ENCODE measurements at regions not wholly inside any gene's neighbourhood (a gene's known extent, or its start where the extent isn't known, plus 50 kb on each side); places are given as distances from the start of the nearest gene placed in this dataset.
"Not testable (repeated sequence)": the region's sequence is repeated elsewhere in the genome, so short reads cannot be mapped to it uniquely, and the experiment has no call there.

DNA sequence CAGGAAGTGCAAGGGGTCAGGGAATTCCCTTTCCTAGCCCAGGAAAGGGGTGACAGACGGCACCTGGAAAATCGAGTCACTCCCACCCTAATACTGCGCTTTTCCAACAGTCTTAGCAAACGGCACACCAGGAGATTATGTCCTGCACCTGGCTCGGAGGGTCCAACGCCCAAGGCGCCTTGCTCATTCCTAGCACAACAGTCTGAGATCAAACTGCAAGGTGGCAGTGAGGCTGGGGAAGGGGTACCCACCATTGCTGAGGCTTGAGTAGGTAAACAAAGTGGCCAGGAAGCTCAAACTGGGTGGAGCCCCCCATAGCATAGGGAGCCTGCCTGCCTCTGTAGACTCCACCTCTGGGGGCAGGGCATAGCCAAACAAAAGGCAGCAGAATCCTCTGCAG lies 618.5 kb upstream of the LRRN3 start:
- intact Hi-C loops (cut with DNase I, micrococcal nuclease); H3K9me3 Mint-ChIP-seq (ENCODE audit: low read depth); H3K4me3 Mint-ChIP-seq; H3K27ac Mint-ChIP-seq; H3K4me1 Mint-ChIP-seq; DNase-seq; H3K36me3 Mint-ChIP-seq (ENCODE audit: low read depth); H3K27me3 Mint-ChIP-seq; CTCF ChIA-PET; ATAC-seq: not testable (repeated sequence)
- POLR2A ChIA-PET = interaction anchor here (0.6 kb wide), 1 partner anchor 507 kb away, joined by 3 read pairs; no protein-coding TSS in a partner anchor

- DNase-seq = no peak
- CTCF ChIA-PET = no interaction called here
- POLR2A ChIA-PET = no interaction called here
- H3K9me3 Mint-ChIP-seq (ENCODE audit: low read depth) = peaks cover 16% of the 10 kb centered on the region
- ATAC-seq = no peak
- H3K27ac Mint-ChIP-seq = no peak overlapping the region
- no peak overlapping the region for H3K4me3 Mint-ChIP-seq
- no peaks in the 10 kb centered on the region for H3K27me3 Mint-ChIP-seq
- no peaks in the 10 kb centered on the region for H3K36me3 Mint-ChIP-seq (ENCODE audit: low read depth)
- intact Hi-C loops (cut with DNase I, micrococcal nuclease) = no loop called here
- H3K4me1 Mint-ChIP-seq = no peaks in the 10 kb centered on the region
These were observed 610.0 kb upstream of the LRRN3 start for GRCh38 chr7:110480964-110481363.

DNA sequence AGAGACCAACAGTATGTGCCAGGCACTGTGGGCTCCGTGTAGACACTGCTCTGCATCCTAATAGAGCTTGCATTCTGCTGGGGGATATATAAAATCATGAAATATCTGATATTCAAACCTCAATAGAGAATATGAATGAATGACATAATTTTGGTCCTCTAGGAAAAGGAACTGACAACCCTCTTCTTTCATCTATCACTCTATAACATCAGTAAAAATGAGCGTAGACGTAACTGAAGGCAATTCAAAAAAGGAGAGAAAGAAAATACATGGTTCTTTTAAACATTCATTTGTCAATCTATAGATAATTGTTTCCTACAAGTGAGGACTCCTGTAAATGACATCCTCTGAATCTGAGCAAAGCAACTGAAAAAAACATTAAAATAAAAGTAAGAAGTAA lies 607.4 kb upstream of the LRRN3 start:
- CTCF ChIA-PET = no interaction called here

GRCh38 chr7:110484356-110484755 lies 606.6 kb upstream of the LRRN3 start:
- H3K27me3 Mint-ChIP-seq = no peaks in the 10 kb centered on the region
- no peak for ATAC-seq
- DNase-seq = no peak
- H3K4me1 Mint-ChIP-seq = no peaks in the 10 kb centered on the region
- intact Hi-C loops (cut with DNase I, micrococcal nuclease) = no loop called here
- H3K9me3 Mint-ChIP-seq (ENCODE audit: low read depth) = peaks cover 9% of the 10 kb centered on the region
- H3K4me3 Mint-ChIP-seq = no peak overlapping the region
- ChIA-PET POLR2A (no interaction called here), CTCF (interaction anchor here (1.1 kb wide), 1 partner anchor 108 kb away, joined by 3 read pairs; no protein-coding TSS in a partner anchor)
- H3K27ac Mint-ChIP-seq = no peak overlapping the region
- no peaks in the 10 kb centered on the region for H3K36me3 Mint-ChIP-seq (ENCODE audit: low read depth)

More for the DNA sequence above, 607.4 kb upstream of the LRRN3 start:
- H3K36me3 Mint-ChIP-seq (ENCODE audit: low read depth) = no peaks in the 10 kb centered on the region
- no peak for DNase-seq
- H3K4me1 Mint-ChIP-seq = no peaks in the 10 kb centered on the region
- H3K9me3 Mint-ChIP-seq (ENCODE audit: low read depth) = peaks cover 16% of the 10 kb centered on the region
- ATAC-seq = no peak
- intact Hi-C loops (cut with DNase I, micrococcal nuclease) = no loop called here
- no peak overlapping the region for H3K27ac Mint-ChIP-seq
- no peaks in the 10 kb centered on the region for H3K27me3 Mint-ChIP-seq
- H3K4me3 Mint-ChIP-seq = no peak overlapping the region
- POLR2A ChIA-PET = no interaction called here

DNA sequence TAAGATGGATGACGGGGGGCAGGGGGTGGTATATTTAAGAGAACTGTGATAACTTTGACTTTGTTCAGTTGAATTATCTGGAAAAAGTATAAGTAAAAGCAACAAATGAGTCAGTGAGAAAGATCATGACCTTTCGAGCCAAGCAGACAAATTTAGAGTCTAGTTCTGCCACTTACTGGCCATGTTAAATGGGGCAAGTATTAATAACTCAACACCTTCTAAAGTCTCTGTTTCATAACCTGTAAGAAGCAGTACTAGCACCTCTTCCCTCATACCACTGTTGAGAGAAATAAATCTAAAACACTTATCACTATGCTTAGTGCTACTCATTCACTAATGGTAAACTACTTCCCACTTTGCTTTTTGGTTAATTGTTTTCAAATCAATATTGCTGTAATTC lies 604.4 kb upstream of the LRRN3 start:
- H3K4me3 Mint-ChIP-seq = no peak overlapping the region
- no peak overlapping the region for H3K27ac Mint-ChIP-seq
- ATAC-seq (no peak), DNase-seq (no peak)
- no peaks in the 10 kb centered on the region for H3K36me3 Mint-ChIP-seq (ENCODE audit: low read depth)
- ChIA-PET CTCF (no interaction called here), POLR2A (no interaction called here)
- H3K4me1 Mint-ChIP-seq = no peaks in the 10 kb centered on the region
- intact Hi-C loops (cut with DNase I, micrococcal nuclease) = no loop called here
- H3K27me3 Mint-ChIP-seq = no peaks in the 10 kb centered on the region
- H3K9me3 Mint-ChIP-seq (ENCODE audit: low read depth) = peaks cover 7% of the 10 kb centered on the region

- Mint-ChIP-seq H3K4me3 (no peak overlapping the region), H3K27ac (no peak overlapping the region), H3K27me3 (no peaks in the 10 kb centered on the region), H3K9me3 (ENCODE audit: low read depth) (no peaks in the 10 kb centered on the region), H3K36me3 (ENCODE audit: low read depth) (no peaks in the 10 kb centered on the region), H3K4me1 (no peaks in the 10 kb centered on the region)
- CTCF ChIA-PET = no interaction called here
- POLR2A ChIA-PET = no interaction called here
- ATAC-seq (no peak), DNase-seq (no peak)
- intact Hi-C loops (cut with DNase I, micrococcal nuclease) = no loop called here
These were observed 588.0 kb upstream of the LRRN3 start for GRCh38 chr7:110502888-110503465.

GRCh38 chr7:110507369-110507768 lies 583.6 kb upstream of the LRRN3 start:
- H3K27me3 Mint-ChIP-seq = no peaks in the 10 kb centered on the region
- DNase-seq (no peak), ATAC-seq (no peak)
- no peak overlapping the region for H3K4me3 Mint-ChIP-seq
- no peak overlapping the region for H3K27ac Mint-ChIP-seq
- no peaks in the 10 kb centered on the region for H3K4me1 Mint-ChIP-seq
- H3K9me3 Mint-ChIP-seq (ENCODE audit: low read depth) = no peaks in the 10 kb centered on the region
- intact Hi-C loops (cut with DNase I, micrococcal nuclease) = no loop called here
- no peaks in the 10 kb centered on the region for H3K36me3 Mint-ChIP-seq (ENCODE audit: low read depth)
- ChIA-PET CTCF (no interaction called here), POLR2A (no interaction called here)

GRCh38 chr7:110507832-110508231 lies 583.1 kb upstream of the LRRN3 start:
- ATAC-seq (no peak), DNase-seq (no peak)
- Mint-ChIP-seq H3K27ac (no peak overlapping the region), H3K27me3 (no peaks in the 10 kb centered on the region), H3K9me3 (ENCODE audit: low read depth) (no peaks in the 10 kb centered on the region), H3K4me3 (no peak overlapping the region), H3K36me3 (ENCODE audit: low read depth) (no peaks in the 10 kb centered on the region), H3K4me1 (no peaks in the 10 kb centered on the region)
- POLR2A ChIA-PET = no interaction called here
- intact Hi-C loops (cut with DNase I, micrococcal nuclease) = no loop called here
- CTCF ChIA-PET = no interaction called here

DNA sequence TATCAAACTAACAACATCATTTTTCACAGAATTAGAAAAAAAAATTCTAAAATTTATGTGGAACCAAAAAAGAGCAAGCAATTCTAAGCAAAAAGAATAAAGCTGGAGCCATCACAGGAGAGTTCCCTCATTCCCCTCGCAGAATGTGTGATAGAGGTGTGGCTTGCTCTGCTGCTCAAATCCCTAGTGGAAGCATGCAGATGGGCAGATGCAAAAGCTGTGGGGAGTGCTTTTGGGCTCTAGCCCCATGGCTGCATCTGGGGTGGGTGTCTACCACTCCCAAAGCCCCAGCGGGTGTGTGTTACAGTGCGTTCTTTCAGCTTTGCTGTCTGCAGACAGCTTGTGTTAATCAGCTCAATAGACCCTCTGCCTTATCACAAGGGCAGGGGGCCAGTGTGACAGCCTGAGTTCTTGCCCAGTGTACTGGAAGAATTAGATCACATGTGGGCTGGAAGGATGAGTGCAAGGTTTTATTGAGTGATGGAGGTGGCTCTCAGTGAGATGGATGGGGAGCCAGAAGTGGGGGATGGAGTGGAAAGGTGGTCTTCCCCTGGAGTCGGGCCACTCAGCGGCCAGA lies 575.9 kb upstream of the LRRN3 start:
- intact Hi-C loops (cut with DNase I, micrococcal nuclease); H3K4me3 Mint-ChIP-seq; H3K27me3 Mint-ChIP-seq; DNase-seq; H3K9me3 Mint-ChIP-seq (ENCODE audit: low read depth); H3K27ac Mint-ChIP-seq; H3K4me1 Mint-ChIP-seq; H3K36me3 Mint-ChIP-seq (ENCODE audit: low read depth); CTCF ChIA-PET; POLR2A ChIA-PET; ATAC-seq: not testable (repeated sequence)

DNA sequence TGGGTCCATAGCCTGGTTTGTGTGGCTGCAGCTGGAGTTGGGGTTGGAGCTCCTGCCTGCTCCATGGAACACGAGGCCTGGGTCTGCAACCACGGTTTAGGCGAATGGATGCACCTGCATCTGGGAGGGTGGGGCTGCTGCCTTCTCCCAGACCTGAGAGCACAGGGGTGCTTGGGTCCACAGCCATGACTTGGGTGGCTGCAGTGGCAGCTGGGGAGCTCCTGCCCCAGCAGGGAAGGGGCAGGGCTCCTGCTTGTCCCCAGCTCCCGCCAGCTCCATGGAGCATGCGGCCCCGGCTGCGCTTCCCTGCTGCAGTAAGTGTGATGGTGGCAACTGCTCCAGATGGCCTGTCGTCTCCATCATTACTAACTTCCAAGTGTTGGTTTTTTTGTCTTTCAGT lies 571.1 kb upstream of the LRRN3 start:
- ATAC-seq (no peak), DNase-seq (no peak)
- CTCF ChIA-PET = no interaction called here
- H3K27me3 Mint-ChIP-seq = no peaks in the 10 kb centered on the region
- no peaks in the 10 kb centered on the region for H3K36me3 Mint-ChIP-seq (ENCODE audit: low read depth)
- no peak overlapping the region for H3K4me3 Mint-ChIP-seq
- no peaks in the 10 kb centered on the region for H3K4me1 Mint-ChIP-seq
- intact Hi-C loops (cut with DNase I, micrococcal nuclease) = no loop called here
- no peak overlapping the region for H3K27ac Mint-ChIP-seq
- H3K9me3 Mint-ChIP-seq (ENCODE audit: low read depth) = no peaks in the 10 kb centered on the region
- POLR2A ChIA-PET = no interaction called here

DNA sequence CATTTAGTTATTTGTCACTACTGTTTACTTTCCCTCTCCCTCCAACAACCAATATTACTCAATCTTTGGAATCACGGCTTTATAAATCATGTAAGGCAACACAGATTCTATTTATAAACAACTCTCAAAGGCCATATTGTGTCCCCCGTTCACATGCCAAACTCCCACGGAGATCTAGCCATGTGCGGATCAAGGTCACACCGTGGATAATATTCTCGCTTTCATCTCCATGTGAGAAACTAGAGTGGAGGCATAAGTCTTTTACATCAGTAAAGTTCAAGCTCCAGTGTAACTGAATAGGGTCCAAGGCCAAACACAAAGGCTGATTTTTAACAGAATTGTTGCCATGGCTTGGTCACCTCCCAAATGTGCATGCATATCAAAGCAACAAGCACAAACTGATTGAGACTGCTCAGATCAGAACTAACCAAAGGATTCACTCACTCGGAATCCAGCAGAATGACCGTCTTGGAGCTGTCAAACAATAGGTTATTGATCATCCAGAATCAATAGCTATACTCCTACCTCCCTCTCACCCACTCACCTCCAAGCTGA lies 569.5 kb upstream of the LRRN3 start:
- H3K4me1 Mint-ChIP-seq = no peaks in the 10 kb centered on the region
- CTCF ChIA-PET = no interaction called here

GRCh38 chr7:110522061-110522760 lies 568.7 kb upstream of the LRRN3 start:
- no peak overlapping the region for H3K4me3 Mint-ChIP-seq
- no peaks in the 10 kb centered on the region for H3K9me3 Mint-ChIP-seq (ENCODE audit: low read depth)
- ATAC-seq = no peak
- no peaks in the 10 kb centered on the region for H3K4me1 Mint-ChIP-seq
- DNase-seq = no peak
- intact Hi-C loops (cut with DNase I, micrococcal nuclease) = no loop called here
- no peak overlapping the region for H3K27ac Mint-ChIP-seq
- POLR2A ChIA-PET = no interaction called here
- CTCF ChIA-PET = no interaction called here
- no peaks in the 10 kb centered on the region for H3K36me3 Mint-ChIP-seq (ENCODE audit: low read depth)
- no peaks in the 10 kb centered on the region for H3K27me3 Mint-ChIP-seq

More for the DNA sequence above, 569.5 kb upstream of the LRRN3 start:
- H3K9me3 Mint-ChIP-seq (ENCODE audit: low read depth) = no peaks in the 10 kb centered on the region
- ATAC-seq (no peak), DNase-seq (no peak)
- H3K27ac Mint-ChIP-seq = no peak overlapping the region
- H3K36me3 Mint-ChIP-seq (ENCODE audit: low read depth) = no peaks in the 10 kb centered on the region
- POLR2A ChIA-PET = no interaction called here
- H3K4me3 Mint-ChIP-seq = no peak overlapping the region
- no peaks in the 10 kb centered on the region for H3K27me3 Mint-ChIP-seq
- intact Hi-C loops (cut with DNase I, micrococcal nuclease) = no loop called here
